Osteoblast (primary cell): ENCODE measurements at regions not wholly inside any gene's neighbourhood (a gene's known extent, or its start where the extent isn't known, plus 50 kb on each side); places are given as distances from the start of the nearest gene placed in this dataset.

Experiments
- DNase-seq: peaks from one replicate; pipeline ENCODE4 v3.0.0; 2011; ENCODE audit warnings: low spot score, mixed read lengths; ENCODE audit not compliant: insufficient read length; ENCODE audit errors: missing footprints
- H2AFZ ChIP-seq: 2 replicates; pipeline ENCODE4 v1.6.0; 2011; ENCODE audit warnings: mild to moderate bottlenecking, low read length
- H3K27ac ChIP-seq: 2 replicates; pipeline ENCODE4 v1.5.1; 2011; ENCODE audit warnings: mild to moderate bottlenecking, low read depth, low read length, moderate library complexity
- H3K27me3 ChIP-seq: 2 replicates; pipeline ENCODE4 v1.6.0; 2012; ENCODE audit warnings: mild to moderate bottlenecking, control low read depth, inconsistent platforms, low read length, moderate library complexity; ENCODE audit not compliant: insufficient read depth
- H3K36me3 ChIP-seq: 2 replicates; pipeline ENCODE4 v1.5.1; 2011; ENCODE audit warnings: mild to moderate bottlenecking, low read length, control low read depth, moderate library complexity; ENCODE audit not compliant: insufficient read depth
- H3K4me1 ChIP-seq: 2 replicates; pipeline ENCODE4 v1.5.1; 2011; ENCODE audit warnings: mild to moderate bottlenecking, low read length, control low read depth, moderate library complexity; ENCODE audit not compliant: insufficient read depth
- H3K4me2 ChIP-seq: 2 replicates; pipeline ENCODE4 v1.6.0; 2011; ENCODE audit warnings: mild to moderate bottlenecking, low read length; ENCODE audit not compliant: insufficient read depth
- H3K4me3 ChIP-seq: fragments of 200-600 bp; sonication (generic); 3 replicates; pipeline ENCODE4 v1.5.1; 2012; ENCODE audit warnings: mild to moderate bottlenecking, low read length, inconsistent platforms; ENCODE audit not compliant: insufficient read depth
- H3K79me2 ChIP-seq: 2 replicates; pipeline ENCODE4 v1.6.0; 2012; ENCODE audit warnings: mild to moderate bottlenecking, low read length, control low read depth, inconsistent platforms; ENCODE audit not compliant: insufficient read depth
- H3K9me3 ChIP-seq: 2 replicates; pipeline ENCODE4 v1.5.1; 2011; ENCODE audit warnings: low read depth, low read length, control low read depth
- H4K20me1 ChIP-seq: 2 replicates; pipeline ENCODE4 v1.6.0; 2012; ENCODE audit warnings: mild to moderate bottlenecking, low read length, control low read depth; ENCODE audit not compliant: insufficient read depth
- TF ChIP-seq, protein P1 (sequence below): IDR thresholded peaks from 2 replicates; pipeline ENCODE4 v1.5.1; 2011; ENCODE audit warnings: mild to moderate bottlenecking, low read depth, low read length, moderate library complexity; ENCODE audit errors: extremely low read depth

DNA sequence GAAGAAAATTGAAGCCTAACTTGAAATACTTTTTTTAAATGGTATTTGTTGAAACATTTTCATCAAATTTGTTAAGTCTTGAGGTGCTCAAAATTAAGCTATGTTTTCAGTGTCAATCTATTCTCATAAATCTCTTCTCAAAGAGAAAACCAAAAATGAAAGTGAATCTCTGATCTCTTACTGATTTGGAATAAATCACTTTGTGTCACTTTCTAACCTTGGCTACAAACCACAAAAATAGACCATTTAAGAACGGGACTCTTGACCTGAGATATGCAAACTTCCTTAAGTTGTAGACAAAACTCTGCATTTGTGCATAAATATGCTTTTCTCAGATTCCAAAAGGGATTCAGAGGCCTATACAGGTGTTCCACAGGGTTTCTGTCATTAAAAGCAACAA is 192.9 kb downstream of the SEC23A start:
- H4K20me1 ChIP-seq: no peaks in the 10 kb centered on the region
- no peak overlapping the region for H2AFZ ChIP-seq
- H3K79me2 ChIP-seq: no peaks in the 10 kb centered on the region
- H3K27ac ChIP-seq: no peak overlapping the region
- H3K4me1 ChIP-seq: no peaks in the 10 kb centered on the region
- DNase-seq: no peak
- H3K36me3 ChIP-seq: no peaks in the 10 kb centered on the region
- no peaks in the 10 kb centered on the region for H3K9me3 ChIP-seq
- no peak overlapping the region for H3K4me2 ChIP-seq
- TF ChIP-seq, protein P1, sequence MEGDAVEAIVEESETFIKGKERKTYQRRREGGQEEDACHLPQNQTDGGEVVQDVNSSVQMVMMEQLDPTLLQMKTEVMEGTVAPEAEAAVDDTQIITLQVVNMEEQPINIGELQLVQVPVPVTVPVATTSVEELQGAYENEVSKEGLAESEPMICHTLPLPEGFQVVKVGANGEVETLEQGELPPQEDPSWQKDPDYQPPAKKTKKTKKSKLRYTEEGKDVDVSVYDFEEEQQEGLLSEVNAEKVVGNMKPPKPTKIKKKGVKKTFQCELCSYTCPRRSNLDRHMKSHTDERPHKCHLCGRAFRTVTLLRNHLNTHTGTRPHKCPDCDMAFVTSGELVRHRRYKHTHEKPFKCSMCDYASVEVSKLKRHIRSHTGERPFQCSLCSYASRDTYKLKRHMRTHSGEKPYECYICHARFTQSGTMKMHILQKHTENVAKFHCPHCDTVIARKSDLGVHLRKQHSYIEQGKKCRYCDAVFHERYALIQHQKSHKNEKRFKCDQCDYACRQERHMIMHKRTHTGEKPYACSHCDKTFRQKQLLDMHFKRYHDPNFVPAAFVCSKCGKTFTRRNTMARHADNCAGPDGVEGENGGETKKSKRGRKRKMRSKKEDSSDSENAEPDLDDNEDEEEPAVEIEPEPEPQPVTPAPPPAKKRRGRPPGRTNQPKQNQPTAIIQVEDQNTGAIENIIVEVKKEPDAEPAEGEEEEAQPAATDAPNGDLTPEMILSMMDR: no peak
- no peaks in the 10 kb centered on the region for H3K27me3 ChIP-seq
- no peak overlapping the region for H3K4me3 ChIP-seq

- Histone ChIP-seq H4K20me1 (no peaks in the 10 kb centered on the region), H3K4me3 (no peak overlapping the region), H3K27me3 (no peaks in the 10 kb centered on the region), H3K9me3 (no peaks in the 10 kb centered on the region), H3K36me3 (no peaks in the 10 kb centered on the region), H3K4me2 (no peak overlapping the region), H3K4me1 (no peaks in the 10 kb centered on the region), H3K79me2 (no peaks in the 10 kb centered on the region), H2AFZ (no peak overlapping the region), H3K27ac (no peak overlapping the region)
- DNase-seq: no peak
- TF ChIP-seq, protein P1: no peak
Measured at GRCh38 chr14:38904959-38905358, 198.1 kb downstream of the SEC23A start.

DNA sequence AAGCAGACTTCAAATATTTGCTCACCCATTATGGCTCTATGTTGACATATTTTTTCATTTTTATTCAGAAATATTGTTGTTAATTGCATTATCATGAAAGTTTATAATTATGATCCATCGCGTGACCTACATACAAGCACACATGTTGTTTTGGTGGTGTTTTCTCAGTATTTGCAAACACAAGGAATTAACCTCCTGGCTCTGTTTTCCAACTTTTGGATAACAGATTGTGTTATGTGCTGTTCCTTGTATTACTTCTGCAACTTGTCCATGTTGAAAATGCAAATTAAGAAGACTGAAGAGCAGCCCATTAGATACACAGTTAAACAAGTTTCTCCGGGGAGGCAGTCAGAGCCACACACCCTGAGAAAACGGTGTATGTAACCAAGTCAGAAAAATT is 201.2 kb downstream of the SEC23A start:
- TF ChIP-seq, protein P1: no peak
- no peaks in the 10 kb centered on the region for H4K20me1 ChIP-seq
- no peaks in the 10 kb centered on the region for H3K9me3 ChIP-seq
- no peaks in the 10 kb centered on the region for H3K27me3 ChIP-seq
- H3K4me2 ChIP-seq: no peak overlapping the region
- H3K36me3 ChIP-seq: no peaks in the 10 kb centered on the region
- no peak for DNase-seq
- H3K4me3 ChIP-seq: no peak overlapping the region
- H3K27ac ChIP-seq: no peak overlapping the region
- no peaks in the 10 kb centered on the region for H3K4me1 ChIP-seq
- no peak overlapping the region for H2AFZ ChIP-seq
- no peaks in the 10 kb centered on the region for H3K79me2 ChIP-seq

DNA sequence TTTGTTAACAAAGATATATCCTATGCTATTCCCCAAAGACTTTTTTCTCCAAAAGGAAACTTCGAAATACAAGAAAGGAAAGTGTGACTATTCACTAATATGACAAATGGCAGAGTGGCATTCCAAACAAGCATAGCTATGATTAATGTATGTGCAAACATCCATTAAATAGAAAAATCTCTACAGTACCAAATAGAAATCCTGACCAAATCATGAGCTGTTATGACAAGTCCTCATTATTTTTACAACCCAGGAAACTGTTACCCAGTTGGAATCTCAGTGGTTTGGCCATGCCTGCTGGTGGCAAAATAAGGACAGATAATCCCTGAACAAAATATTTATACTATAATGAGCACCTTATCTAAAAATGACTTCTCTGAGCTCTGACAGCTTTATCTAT is 202.1 kb downstream of the SEC23A start:
- Histone ChIP-seq H3K27me3 (no peaks in the 10 kb centered on the region), H4K20me1 (no peaks in the 10 kb centered on the region), H3K79me2 (no peaks in the 10 kb centered on the region), H2AFZ (no peak overlapping the region), H3K4me1 (no peaks in the 10 kb centered on the region), H3K36me3 (no peaks in the 10 kb centered on the region), H3K27ac (no peak overlapping the region), H3K4me2 (no peak overlapping the region), H3K9me3 (no peaks in the 10 kb centered on the region), H3K4me3 (no peak overlapping the region)
- TF ChIP-seq, protein P1: no peak
- no peak for DNase-seq
